SKM-1 (cell line): ENCODE measurements at regions not wholly inside any gene's neighbourhood (a gene's known extent, or its start where the extent isn't known, plus 50 kb on each side); places are given as distances from the start of the nearest gene placed in this dataset.
"Not testable (repeated sequence)": the region's sequence is repeated elsewhere in the genome, so short reads cannot be mapped to it uniquely, and the experiment has no call there.

Source experiments
- DNase-seq: peaks from one replicate; lab custom pipeline; 2025; ENCODE audit not compliant: unreplicated experiment; lab: John Stamatoyannopoulos, UW

DNA sequence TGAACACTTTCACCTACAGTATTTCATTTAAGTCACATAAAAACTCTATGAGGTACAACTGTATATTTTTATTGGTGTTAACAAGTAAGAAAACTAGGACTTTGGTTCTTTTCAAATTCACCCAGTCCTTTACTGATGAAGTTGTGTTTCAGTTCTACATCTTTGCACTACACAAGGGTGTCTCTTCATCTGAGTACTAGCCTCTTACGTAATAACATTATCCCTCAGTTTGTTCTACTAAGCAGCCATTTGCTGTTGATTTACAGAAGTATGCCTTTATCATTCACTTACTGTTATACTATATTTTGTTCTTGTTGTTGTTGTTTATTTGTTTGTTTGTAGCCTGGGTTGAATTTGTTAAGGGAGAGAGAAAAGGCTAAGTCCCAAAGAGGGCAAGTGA, 311.9 kb downstream of the PLOD2 start:
- DNase-seq, result no peak

DNA sequence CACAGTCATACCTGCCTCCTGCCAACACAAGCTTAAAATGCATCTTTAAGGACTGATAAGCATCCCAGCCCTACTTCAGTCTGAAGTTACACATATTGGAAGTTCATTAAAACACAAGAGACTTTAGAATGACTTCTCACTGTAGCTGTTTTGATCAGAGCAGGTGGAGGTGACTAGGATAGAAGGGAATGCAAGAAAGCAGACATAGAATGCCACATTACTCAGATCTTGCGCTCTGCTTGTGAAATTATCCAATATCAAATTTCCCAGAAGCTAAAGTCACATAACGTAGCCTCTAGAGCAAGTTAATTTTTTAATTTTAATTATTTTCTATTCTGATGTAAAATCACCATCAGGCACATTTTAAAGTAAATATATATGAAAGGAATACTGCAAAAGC, 306.5 kb downstream of the PLOD2 start:
- DNase-seq, result no peak

DNA sequence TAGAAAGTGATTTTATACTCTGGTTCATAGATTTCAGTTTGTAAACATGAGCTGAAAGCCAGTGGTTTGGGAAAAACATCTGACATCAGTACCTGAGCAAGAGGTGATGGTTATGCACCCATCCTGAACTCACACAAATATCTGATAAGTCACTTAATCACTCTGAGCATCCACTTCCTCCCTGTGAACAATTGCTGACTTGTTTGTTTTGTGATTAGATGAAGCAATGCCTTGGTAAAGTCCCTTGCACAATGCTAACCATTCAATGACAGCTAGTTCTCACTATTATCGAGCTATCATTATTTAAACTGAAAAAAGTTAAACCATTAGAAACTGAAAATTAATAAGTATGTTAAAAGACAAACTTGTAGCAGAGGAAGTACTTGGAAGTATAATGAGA, 303.0 kb downstream of the PLOD2 start:
- DNase-seq, result no peak

DNA sequence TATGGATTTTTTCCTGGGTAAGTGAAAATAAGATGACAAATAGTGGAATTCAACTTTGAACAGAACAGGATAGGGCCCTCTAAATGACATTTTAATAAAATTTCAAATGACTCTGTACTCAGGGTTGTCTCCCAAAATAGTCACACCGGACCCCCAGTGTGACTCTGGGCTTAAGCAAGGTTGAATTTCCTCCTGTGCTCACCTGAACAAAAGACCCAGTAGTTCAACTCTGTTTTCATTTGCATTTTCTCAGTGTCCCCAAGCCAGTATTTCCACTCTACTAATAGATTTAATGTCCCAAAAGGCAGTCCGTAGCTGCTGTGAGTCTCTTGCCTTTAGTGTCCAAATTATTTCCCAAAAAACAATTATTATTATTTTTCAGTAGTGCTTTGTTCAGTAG, 296.6 kb downstream of the PLOD2 start:
- no peak for DNase-seq

DNA sequence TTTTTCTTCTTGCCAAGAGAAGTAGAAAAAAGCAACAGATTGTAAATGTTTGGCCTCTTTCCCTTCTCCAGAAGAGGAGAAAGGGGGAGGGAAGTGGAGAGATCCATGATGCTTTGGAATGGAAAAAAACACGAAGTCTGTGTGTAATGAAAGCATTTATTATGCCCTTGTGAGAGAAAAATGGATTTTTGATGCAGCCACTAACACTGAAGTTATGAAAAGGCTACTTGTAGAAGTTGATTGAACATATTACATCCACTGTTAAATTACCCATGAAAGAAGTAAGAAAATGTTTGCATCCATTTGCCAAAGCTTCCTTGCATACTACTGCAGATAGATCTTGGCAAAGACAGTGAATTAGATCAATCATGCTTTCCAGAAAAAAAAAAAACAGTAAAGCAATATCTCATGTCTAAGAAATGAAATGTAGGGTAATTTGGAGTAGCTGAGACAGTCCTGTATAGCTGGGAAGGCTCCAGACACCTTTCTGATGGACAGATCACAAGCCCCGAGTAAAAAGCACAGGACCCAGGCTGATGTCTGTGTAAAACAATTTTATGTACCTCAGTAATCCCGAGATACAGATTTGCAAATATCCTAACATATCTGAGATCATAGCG, 295.5 kb downstream of the PLOD2 start:
- no peak for DNase-seq

DNA sequence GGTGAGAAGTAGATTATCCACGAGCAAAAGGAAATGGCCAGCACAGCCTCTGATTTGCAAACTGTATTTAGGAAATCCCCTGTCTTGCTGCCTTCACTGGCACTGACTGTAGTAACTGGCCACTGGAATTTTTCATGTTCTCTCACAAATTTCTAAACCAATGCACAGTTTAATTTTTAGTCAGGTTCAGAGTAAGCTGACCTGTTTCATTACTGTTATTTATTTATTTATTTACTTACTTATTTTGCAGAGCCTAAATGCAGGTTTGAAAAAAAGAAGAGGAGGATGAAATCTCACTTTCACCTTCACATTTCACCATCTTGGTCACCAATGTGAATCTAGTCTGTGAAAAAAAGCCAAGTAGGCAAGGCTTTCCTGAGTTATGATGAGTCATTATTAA, 291.0 kb downstream of the PLOD2 start:
- no peak for DNase-seq

DNA sequence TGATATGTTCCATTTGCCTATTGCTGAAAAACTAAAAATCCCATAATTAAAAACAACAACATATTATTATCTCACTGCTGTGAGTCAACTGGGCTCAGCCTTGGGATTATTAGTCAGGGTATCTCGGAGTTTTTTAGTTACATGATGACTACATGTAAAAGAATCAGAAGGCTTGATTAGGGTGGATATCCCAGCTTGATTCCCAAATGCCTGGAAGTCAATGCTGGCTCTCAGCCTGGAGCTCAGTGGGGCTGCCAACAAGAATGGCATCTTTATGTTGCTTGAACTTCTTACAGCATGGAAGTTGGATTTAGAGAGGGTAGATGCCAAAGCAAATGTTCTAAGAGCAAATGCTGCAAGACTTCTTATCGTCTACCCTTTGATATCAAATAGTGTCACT, 278.5 kb downstream of the PLOD2 start:
- DNase-seq, result no peak

DNA sequence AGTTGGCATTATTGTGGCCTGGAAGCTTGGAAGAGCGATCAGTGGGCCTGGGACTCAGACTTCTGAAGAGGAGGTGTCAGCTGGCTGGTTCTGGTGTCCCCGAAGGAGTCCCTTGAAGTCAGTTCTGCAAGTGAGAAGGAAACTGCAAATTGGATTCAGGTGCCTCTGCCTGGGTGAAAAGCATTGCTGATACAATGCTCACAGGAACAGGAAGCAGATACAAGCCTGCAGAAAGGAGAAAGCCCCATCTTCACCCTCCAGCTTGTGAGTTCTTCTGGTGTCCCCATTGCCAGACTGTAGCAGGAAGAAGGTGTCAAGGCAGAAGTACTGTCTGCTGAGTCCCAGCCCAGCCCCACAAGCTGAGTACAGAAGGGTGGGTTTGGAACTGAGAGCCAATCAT, 271.3 kb downstream of the PLOD2 start:
- DNase-seq, result no peak

DNA sequence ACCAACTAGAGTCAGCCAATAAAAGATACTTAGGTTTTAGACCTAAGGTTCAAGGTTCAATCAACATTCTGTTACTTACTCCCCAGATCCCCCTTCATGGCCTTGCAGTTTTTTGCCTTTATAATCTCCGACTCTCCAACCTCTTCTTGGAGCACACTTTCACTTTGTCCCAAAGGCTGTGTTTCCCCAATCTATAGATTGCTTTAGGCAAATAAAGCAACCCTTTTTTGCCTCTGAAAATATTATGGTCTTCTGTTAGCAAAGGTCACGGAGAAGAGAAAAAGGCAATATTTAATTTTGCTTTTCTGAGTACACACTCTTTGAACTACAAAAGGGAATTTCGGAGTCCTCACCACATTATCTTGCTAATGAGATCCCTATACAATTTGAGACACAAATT, 268.1 kb downstream of the PLOD2 start:
- DNase-seq, result no peak

DNA sequence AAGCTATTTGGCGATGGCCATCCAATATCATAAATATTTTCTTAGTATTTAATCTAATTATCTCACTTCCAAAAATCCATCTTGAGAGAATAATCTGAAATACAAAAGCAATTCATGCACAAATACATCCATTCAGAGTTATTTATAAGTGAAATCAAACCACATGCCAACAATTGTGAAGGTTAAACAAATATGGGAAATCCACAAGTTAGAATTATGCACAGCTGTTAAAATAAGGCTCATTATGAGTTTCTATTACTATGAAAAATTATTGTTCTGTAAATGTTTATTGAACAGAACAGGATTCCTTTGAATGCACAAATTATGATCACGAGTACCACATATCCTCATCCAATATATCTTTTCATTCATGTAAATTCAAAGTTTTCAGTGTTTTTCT, 267.7 kb downstream of the PLOD2 start:
- DNase-seq, result no peak

DNA sequence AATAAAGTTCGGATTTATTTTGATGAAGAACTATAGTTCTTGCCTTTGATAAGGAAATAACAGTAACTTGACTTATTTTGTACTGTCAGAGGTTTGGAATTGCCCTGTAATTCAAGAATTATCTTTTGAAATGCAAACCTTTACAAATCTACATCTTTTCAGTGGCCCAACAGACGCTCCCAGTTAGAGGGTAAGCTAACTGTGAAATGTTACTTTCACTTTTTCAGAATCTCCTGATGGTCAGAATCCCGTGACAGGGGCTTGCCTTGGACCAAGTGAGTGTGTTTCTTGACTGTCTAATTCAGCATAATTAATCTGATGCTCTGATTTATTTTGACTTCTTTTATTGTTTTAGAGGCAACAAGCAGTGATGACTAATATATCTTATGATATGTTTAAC, 262.5 kb downstream of the PLOD2 start:
- DNase-seq, result no peak

DNA sequence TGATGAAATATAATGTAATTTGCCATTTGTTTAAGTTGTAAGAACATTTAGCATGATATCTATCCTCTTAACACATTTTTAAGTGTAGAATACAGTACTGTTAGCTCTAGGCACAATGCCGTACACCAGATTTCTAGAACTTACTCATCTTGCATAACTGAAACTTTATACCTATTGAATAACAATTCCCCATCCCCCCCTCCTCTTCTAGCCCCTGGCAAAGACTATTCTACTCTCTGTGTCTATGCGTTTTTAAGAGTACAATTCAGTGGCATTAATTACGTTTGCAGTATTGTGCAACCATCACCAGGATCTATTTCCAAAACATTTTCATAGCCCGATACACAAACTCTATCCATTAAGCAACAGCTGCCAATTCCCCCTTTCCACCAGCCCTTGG, 261.7 kb downstream of the PLOD2 start:
- DNase-seq, result no peak

DNA sequence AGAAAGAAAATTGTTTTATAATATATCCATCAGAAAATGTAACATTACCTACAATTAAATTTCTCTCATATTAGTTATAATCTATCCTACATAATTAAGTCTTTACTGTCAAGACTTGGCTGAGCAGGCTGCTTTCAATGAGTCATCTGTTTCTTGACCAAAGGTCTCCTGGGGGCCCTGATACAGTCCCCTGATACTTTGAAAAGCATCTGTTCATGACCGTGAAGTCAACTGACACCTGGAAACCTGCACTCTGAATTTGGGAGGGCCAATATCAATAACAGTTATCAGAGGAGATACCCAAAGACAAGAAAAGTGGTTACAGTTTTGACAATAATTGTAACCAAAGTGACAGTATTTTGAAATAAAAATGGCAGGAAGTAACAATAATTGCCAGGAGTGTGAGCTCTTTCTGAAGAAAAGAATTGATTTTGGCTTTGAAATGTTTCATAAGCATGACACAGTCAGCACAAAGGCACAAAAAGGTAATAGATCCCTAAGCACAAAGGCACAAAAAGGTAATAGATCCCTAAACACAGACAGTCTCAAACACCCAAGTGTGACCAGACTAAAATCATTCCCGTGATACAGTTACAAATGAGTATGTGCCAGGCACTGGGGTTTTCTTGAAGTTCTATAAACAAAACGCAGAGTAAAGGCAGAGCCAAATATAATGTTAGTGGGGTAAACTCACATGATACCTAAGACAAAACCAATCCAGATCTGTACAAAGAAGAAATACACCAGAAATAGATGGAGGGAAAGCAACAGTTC, 260.7 kb downstream of the PLOD2 start:
- no peak for DNase-seq

DNA sequence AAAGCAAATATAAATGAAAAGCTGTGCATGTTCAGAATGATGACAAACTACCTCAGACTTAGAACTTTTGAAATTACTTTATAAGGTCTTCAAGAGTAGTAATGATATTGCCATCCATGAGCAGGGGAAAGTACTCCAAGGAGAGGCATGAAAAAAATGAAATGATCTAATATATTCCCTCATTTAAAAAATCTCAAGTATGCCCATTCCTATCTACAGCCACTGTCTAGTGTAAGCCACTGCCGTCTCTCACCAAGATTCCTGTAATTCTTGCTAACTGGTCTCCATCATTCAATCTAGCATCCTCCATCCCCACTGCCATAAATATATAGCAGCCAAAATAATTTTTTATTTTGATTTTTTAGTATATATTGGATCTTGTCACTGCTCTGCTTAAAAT, 258.8 kb downstream of the PLOD2 start:
- no peak for DNase-seq

DNA sequence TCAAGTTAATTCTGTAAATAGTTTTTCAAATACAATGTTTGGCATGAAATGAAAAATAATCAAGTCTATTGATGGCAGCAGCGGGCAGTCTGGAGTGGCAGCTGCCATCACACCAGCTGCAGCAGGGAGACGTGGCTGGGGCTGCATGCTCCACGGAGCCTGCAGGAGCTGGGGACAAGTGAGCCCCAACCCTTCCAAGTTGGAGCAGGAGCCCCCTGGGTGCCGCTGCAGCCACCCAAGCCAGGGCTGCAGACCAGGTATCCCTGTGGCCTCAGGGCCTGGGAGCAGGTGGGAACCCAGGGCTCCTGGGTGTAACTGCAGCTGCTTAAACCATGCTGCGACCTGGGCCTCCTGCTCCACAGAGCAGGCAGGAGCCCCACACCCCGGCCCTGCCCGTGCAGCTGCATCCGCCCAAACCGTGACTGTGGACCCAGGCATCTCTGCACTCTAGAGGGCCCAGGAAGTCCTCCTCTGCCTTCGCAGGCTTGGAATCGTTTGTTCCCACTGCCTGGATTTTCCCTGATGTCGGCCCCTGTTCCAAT, 257.4 kb downstream of the PLOD2 start:
- DNase-seq, result no peak

DNA sequence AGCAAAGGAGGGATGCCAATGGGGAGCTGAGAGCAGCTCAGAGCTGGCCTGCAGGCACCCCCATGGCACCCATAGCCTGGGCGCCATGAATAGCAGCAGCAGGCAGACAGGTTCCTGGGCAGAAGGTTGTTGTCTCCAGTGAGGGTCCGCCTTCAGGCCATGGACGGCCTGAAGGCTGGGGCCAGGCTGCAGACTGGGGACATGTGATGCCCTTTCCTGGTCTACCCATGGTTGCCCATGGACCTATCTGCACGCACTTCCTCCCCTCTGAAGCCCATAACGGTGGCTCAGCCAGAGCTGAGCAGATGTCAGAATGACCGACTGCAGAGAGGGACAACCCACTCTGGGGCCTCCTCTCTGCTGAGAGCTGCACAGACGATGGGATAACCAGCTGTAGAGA, 256.8 kb downstream of the PLOD2 start:
- no peak for DNase-seq

DNA sequence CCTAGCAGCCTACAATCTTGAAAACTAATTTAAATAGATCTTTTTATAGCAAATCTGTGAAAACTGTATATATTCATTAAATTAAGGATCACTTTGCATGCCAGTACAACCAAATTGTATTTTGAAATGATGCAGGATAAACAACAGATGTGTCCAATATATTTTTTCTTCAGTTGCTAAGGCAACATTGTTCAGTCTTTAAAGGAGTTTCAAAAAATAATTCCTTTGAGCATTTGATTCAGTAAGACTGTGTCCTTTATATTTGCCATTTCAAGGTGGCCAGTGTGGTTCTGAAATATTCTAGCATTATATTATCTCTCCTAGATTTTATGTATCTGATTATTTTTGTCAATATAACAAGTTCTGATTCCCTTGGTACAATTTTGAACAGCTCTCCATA, 254.7 kb downstream of the PLOD2 start:
- DNase-seq, result no peak

DNA sequence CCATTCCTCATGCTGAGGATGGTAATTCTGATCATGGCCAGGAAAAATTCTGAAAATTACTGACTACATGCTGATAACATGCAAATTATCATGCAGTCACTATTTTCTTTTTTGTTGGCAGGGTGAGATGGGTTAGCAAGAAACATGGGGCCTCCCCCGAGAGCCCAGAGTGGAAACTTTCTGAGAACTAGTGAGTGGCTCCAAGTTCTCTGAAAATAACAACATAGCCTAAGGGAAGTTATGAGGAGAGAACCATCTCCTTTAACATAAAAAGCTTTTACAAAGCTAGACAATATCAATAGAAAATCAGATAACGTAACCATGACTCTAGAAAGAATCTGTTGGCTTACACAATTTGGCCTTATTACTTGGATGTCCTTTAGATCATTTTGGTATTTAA, 254.2 kb downstream of the PLOD2 start:
- DNase-seq, result no peak

DNA sequence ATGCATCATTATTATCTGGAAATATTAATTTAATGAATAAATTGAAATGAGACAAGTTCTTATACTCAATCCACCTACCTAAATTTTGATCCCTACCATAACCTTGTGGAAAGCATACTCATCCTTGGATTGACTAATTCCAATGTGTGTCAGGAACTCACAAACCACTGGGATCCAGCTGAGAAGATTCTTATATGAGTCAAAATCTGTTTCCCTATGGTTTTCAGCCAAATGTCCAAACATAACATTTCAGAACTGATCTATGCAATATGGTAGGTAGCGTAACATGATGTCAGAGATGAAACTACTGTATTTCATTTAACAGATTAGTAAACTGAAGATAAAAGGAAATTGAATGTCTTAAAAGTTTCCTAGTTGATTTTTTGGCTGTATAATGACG, 250.0 kb downstream of the PLOD2 start:
- DNase-seq, result no peak

DNA sequence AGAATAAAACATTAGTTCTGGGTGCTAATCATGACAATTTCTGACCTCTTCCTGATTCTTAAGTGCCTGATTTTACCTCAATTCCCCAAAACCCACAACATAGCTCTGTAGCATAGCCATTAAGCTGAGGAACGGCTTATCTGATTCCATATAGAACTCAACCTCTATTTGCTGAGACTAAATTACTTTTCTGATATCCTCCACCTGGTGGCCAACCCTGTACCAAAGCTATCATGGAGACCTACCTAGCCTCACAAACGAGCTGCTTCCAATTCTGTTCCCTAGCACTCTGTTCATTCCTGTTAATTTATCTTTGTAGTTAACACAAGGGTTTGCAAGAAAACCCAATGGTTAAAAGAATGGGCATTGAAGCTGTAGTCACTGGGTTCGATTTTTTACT, 245.2 kb downstream of the PLOD2 start:
- DNase-seq, result no peak

DNA sequence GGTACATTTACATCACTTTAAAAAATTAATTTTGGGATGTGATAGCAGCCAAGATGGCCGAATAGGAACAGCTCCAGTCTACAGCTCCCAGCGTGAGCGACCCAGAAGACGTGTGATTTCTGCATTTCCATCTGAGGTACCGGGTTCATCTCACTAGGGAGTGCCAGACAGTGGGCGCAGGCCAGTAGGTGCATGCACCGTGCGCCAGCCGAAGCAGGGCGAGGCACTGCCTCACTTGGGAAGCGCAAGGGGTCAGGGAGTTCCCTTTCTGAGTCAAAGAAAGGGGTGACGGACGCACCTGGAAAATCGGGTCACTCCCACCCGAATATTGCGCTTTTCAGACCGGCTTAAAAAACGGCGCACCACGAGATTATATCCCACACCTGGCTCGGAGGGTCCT, 233.2 kb downstream of the PLOD2 start:
- not testable (repeated sequence) for DNase-seq

DNA sequence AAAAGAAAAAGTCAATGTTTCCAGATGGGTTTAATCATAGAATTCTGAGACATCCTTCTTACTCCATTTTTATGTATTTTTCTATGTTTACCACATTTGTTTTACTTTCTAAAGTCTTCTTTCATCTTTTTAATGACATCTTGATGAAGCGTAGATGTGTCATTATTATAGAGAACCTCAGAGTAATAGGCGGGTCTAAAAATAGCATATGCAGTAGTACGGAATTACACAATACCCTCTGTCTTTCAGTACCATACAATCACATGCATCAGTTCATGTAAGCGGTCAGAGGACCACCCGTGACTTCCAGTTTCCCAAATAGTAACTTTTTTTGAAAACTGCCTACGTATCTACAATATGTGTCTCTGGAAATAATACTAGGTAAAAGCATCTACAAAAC, 224.0 kb downstream of the PLOD2 start:
- DNase-seq, result no peak

DNA sequence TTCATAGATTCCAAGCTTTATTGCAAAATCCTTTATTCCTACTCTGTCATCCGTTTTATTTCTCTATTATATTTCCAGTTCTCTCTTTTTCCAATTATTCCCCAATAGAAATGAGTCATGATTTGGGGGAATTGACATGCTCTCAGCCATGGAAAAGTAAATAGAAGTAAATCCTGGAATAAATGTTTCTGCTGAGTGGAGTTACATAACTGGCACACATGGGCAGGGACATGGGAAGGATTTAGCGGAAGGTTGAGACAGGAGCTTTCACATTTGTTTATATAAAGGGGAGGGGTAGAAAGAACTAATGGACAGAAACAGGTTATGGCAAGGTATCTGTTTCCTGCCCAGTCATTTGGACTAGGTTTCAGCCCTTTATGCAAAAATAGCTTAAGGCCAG, 221.6 kb downstream of the PLOD2 start:
- DNase-seq, result no peak
